ENCODE measurements at regions not wholly inside any gene's neighbourhood (a gene's known extent, or its start where the extent isn't known, plus 50 kb on each side); places are given as distances from the start of the nearest gene placed in this dataset.

DNA sequence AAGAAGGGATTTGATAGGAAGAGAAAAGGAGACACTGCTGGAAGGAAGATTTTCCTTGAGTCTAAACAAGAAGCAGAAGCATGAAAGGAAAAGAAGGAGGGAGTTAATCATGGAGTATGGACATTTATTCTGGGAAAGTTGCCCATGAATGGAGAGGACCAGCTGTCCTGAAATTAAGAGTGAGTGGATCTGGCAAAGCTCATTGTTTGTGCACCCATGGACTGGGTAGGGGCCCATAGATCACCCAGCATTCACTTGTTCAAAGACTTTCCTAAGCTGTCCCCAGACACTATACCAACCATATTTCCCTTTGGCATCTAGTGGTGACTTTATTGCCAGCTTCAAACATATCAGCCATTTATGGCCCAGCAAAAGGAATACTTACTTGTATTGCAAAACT is 422.7 kb downstream of the FBXO15 start:
- no peak for DNase-seq

DNA sequence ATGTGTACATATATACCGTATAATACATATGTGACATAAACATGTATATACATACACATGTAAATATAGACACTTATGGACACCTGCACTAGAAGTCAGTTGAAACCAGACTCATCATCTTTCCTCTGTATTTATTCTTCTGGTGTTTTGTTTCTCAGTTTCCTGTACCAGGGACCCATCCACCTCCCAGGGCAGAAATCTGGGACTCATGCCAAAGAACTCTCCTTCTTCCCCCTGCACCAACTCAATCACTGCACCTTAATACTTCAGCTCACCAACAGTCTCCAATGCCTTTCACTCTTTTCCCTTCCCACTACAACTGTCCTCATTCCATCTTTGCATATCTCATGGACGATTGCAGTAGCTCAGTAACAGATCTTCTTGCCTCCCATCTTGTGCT is 428.0 kb downstream of the FBXO15 start:
- no peak for DNase-seq

DNA sequence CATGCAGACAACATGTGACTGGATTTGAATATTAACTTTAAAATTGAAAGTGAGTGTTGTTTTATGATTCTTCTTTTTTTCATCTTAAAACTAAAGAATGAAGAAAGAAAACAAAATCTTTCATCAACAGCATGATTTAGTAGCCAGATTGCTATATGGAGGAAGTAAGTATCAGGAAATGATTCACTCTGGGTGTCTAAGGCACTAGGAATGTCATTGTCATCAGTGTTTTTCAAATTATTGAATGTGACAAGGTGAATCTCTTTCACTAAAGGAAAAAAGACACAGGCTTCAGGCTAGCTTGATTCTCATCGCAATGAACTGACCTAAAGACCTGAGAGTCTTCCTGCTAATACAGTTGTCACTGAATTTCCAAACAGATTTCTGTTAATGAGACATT is 430.1 kb downstream of the FBXO15 start:
- peak; percentile 48 for DNase-seq

DNA sequence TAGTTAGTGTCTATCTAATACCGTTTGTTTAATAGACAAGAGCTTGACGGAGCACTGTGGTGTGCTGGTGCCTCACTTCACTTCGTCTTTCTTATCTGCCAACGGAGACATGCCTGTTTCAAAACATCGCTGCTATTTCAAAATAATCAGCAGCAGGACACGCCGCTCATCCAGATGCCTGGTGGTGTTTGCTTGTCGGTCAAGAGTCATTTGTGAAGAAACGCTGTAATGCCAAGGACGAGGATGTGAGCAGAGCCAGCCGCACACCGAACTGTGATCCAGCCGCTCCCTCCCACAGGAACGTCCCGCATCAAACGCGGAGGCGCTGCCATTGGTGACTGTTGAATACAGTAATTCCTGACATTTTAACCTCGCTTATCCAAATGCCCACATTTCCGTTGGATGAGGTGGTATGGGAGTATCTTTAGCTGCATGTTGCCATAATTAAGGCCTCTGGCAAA is 432.4 kb downstream of the FBXO15 start:
- DNase-seq: no peak

DNA sequence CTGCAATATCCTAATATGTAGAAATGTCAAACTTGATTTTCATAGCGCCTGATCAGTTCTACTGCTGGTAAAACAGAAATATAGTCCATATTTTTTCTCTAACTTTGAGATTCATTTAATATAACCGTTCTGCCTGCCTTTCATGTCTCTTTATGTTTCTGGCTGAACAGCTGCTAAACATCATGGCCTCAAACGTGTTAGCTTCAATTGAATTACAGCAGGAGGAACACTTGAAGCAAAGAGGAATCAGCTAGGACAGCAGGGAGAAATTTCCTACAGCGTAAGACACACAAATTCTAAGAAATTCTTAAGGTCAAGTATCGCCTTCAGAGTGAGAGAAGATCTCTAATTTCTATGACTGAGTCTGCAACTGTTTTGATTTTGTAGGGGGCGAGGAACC is 433.2 kb downstream of the FBXO15 start:
- no peak for DNase-seq

DNA sequence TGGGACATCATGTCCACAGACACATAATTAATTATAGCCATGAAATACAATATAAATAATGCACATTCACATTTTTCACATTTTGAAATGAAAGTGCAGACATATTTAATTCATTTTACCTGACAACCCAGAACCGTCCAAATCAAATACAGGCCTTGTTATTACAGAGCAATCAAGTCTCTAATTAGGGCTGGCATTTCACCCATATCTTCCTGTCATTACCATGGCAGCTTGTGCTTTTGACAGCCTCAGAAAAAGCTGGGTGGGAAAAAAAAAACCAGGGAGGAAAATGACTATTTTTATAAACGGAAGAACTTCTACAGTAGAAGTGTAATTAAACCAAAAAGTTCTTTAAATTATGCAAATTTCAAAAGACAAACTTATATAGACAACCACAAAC is 436.4 kb downstream of the FBXO15 start:
- no peak for DNase-seq

DNA sequence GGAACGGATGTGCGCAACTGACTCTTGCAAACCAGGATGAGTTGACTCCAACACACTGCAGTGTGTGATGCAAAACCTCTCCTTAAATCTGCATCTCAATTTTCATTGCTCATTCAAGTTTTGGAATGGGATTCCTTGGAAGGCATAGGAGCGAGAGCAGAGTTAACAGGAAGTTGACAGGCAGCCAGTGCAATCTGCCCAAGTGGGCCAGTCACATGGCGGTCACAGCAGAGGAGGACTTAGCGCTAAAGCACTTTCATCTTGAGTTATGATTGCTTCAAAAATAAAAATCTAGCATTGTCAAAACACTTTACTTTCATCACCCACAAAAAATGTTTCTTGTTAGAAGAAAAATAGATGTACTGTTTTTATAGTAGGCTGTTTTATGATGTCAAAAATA is 439.0 kb downstream of the FBXO15 start:
- no peak for DNase-seq

DNA sequence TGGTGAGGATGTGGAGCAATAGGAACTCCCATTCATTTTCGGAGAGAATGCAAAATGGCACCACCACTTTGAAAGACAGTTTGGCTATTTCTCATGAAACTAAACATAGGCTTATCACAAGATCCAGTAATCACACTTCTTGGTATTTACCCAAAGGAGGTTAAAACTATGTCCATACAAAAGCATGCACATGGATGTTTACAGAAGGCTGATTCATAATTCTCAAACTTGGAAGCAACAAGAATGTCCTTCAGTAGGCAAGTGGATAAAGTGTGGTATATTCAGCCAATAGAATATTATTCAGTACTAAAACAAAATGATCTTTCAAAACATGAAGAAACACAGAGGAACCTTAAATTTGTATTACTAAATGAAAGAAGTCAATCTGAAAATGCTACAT is 440.6 kb downstream of the FBXO15 start:
- no peak for DNase-seq

DNA sequence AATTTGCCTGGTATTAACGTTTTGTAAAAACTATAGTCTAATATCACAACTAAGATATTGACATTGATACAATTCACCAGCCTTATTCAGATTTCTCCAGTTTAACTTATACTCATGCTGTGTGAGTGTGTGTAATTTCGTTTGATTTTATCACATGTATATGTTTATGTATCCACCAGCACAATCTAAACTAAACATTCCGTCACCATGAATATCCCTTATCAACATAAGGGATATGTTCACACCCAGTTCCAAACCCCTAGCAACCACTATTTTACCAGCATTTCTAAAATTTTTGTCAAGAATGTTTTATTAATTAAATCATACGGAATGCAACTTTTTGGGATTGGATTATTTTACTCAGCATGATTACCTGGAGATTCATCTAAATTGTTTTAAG is 450.3 kb downstream of the FBXO15 start:
- no peak for DNase-seq

DNA sequence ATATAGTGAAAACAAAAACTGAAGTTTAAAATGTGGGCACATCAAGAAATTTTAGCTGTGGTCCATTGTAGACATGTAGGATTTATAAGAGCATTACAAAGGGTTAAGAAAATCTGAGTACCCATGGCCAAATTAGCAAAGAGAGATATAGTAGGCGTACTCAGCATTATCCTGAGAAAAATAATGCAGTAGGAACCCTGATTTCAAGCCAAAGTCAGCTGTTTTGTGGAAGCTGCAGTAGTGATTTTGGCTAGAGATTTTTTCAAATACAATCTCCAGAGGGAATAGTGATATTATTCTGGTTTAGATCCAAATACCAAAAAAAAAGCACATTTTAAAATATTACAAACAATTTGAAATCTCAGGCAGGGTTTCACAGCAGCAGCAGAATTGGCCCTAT is 450.9 kb downstream of the FBXO15 start:
- no peak for DNase-seq

DNA sequence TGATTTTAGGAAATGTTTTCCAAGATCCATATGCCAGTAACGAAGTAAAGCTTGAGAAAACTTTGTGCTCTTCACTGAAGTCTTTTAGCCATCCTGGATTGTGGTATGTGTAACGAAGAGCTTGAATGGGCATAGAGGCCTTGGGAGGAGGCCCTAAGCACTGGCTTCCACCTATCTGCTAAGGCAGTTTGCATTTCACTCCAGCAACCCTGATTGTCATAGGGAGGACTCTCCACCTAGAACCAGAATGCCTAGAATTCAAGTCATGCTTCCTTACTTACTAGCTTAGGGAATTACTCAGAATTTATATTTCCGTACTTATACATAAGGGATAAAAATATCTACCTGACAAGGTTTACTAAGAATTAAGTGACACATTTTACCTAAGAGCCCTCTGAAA is 451.5 kb downstream of the FBXO15 start:
- no peak for DNase-seq

DNA sequence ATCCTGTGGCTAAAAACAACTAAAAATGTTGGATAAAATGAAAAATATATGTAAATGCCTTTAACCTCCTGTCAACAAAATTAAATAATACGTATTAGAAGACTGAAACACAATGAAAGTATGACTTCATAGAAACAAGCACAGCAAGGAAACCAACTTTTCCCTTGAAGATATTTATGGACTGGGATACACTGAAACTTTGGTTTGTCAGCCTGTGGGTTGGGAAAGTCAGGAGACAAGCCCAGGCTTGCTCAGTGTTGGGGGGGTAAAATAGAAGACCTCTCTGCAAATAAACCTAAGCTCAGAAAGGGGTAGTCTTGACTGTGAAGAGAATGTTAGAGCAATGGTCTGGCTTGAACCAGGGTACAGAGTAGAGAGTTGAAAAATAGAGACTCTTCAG is 454.5 kb downstream of the FBXO15 start:
- no peak for DNase-seq

DNA sequence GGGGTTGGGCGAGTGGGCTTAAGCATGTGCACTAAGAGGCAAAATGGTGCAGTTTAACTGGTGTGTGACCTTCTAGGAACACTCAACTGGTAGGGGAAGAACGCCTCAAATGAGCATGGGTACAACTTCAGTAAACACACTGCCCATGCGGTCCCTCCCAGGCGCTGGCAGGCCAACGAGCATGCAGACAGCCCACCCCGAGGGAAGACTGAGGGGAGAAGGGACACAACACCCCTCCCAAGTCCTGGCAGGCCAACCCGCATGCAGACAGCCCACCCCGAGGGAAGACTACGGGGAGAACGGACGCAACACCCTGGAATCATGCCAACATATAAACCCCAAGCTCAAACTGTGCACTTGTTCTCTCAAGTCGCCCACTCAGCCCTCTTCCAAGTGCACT is 456.0 kb downstream of the FBXO15 start:
- DNase-seq: no peak

DNA sequence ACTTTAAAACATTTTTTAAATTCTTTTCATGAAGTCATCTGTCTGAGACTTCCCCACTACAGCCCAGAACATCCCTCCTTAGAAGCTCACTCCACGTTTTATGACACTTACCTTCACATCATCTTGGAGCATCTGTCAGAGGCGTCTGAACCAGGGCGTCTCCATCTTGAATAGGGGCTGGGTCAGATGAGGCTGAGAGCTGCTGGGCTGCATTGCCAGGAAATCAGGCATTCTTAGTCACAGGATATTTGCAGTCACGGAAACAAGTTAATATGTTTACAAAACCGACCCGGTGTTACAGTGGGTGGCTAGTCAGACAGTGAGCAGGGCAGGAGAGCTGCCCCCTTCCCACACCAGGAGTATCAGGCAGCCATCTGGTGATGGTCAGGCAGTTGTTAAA is 456.5 kb downstream of the FBXO15 start:
- DNase-seq: peak; percentile 15

DNA sequence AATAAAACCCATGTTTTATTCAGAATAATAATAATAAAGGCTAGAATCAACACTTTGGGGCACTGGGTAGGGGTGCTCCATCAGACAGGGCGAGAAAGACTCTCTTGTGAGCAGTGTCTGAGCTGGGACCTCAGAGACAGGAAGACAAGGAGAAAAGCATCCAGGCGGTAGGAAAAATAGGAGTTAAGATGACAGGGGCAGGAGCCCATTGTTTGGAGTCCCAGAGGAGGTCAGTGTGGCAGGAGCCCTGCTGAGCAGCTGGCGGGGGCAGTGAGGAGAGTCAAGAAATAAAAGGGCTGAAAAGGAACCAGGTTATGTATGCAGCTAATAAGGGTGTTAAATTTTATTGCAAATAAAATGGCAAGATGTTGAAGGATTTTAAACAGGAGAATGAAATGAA is 457.4 kb downstream of the FBXO15 start:
- peak; percentile 49 for DNase-seq

DNA sequence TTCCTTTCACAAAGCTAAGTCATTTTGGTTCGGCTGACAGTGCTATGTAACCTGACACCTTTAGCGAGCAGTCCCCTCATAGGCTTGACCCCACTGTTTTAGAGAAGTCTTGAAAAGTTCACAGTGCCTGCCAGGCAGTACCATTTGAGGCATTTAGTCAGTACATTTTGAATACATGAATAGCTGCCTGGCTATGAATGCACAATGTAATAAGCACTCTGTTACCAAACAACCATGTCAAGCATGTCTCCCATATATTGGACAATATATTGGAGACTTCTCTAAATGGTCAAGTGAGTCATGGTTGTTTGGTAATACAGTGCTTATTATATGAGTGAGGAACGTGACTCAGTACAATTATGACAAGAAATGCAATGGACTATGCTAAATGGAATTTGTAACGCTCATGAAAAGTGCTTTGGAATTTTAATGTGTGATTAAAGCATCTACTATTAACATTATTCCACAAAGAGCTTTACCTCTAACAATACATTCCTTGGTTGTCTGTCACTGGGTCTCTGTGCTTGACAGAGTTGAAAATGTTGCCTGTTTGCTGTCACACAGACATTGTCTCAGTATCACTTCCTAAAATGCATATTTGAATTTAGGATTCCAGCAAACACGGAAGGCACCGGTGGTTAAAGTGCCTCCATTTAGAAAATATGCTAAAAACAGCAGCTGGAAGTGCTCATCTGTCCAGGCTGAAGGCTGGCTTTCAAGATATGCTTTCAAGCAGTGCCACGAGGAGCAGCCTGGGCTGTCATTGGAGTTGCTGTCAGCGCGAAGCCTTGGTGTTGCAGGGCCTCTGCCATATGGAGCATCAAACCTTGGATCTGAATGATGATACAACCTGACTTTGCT is 458.6 kb downstream of the FBXO15 start:
- DNase-seq: peak; percentile 28

DNA sequence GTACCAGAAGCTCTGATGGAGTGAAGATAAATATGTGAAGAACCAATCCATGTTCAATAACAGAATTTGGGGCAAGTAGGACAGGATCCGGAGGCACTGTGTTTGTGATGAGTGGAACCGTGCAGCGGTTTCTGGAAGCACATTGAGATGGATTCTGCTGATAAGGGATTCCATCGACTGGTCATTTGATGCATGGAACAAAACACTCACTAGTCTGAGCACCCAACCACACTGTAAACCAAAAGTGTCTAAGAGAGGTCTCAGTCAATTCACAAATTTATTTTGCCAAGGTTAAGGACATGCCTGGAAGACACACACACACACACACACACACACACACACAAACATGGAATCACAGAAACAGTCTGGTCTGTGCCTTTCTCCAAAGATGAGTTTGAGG is 459.5 kb downstream of the FBXO15 start:
- no peak for DNase-seq

DNA sequence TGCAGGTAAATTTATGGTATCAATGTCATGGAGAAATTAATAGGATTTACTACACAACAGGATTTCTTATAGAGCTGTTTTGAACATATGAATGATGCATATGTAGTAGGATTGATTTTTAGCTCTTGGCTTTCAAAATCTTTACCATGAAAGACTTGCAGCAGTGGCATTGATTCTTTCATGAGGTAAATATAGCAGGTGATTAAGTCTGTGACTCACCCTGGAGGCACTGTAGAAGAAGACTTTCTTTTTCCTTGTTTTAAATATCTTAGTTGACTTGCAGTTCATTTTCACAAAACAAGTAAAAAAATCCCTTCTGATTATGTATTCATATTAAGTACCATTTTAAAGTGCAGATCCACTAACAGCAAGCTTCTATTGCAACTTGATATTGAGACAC is 463.0 kb downstream of the FBXO15 start:
- DNase-seq: no peak

DNA sequence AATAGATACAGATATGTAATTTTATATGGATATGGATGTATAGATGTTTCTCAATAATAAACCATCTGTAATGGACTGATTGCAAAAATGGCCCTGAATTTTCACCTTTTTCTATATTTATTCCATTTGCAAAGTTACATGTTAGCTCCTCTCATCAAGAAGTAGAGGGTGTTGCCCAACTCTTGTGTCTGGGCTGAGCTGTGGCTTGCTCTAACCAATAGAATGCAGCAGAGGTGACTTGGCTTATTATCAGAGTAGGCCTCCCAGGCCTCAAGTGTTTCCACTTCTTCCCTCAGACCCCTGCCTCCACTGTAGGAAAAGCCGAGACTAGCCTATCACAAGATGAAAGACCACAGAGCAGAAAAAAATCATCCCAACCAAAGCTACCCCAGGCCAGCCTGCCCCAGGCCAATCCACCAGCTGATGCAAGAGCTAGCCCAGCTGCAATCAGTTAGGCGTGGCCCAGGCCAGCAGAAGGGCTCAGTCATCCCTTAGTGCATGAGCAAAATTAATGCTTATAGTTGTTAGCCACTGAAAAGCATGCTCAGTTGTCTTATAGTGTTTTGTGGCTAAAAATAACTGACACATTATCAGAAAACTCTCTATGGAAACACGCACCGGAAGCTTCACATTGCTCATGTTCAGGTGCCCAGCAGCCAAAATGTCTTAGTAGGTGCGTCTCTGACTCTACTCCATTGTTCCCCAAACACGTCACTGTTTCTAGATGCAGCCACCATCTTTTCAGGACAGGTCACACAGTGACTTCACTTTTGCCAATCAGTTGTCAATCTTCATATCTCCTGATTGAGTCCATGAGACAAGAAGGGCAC is 464.0 kb downstream of the FBXO15 start:
- DNase-seq: no peak

DNA sequence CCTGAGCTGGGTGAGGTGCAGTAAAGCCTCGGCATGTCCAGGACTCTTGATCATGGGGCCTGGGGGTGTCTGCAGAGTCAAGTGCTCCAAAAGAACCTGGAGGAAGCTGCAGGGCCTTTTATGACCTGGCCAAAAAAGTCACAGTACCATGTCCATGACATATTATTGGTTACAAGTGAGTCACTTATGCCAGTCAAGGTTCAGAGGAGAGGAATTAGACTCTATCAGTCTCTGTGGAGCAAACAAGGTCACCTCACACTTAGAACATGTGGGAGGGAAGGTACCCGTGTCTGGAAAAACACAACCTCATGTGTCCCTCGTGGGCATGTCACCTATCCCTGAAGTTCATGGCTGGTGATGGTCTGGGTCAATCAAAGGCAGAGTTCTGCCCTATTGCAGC is 465.7 kb downstream of the FBXO15 start:
- no peak for DNase-seq

DNA sequence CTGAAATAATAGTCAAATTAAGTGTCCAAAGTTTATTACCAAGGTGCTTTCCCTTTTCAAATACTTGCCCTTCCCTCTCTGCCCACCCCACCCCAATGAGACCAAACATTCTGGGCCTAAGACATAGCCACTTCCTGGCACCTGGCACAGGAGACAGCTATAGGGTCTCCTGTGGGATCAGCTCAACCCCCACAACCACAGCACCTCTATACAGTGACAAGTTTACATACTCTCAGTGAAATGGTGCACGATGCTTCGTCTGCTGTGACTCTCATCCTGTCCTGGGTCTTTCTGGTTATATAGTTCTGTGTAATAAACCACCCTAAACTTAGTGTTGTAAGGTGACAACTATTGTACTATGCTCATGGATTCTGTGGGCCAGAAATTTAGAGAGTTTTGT is 466.2 kb downstream of the FBXO15 start:
- DNase-seq: no peak

DNA sequence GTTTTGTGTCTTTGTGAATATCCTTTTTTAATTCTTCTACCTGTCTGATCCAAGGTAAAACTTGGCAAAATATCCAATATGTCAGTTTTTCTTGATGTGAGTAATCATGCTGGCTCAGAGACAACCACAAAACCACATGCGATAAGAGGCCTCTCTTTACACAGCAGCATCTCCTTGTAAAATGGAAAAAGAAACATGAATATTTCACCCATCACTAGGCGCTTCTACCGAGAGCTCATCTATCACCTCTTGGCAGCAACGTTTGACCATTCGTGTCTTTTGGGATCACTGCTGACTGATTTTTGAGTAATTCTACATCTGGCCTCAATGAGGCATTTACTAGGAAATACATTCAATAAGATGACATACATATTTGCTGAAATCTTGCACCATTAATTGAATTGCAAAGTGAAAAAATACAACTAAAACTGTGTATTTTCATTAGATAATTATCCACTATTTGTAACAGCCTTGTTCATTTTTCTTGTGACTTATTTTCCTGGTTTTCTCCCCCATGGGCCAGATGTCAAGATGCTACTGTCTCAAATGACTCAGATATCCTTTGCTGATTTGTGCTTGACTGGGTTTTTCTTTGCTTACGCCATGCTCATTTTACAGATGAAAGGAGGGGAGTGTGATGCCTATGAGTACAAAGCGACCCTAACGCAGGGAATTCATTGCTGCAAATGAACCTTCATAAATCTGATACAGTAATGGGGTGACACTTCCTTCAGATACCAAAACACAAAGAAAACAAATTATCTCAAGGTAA is 467.5 kb downstream of the FBXO15 start:
- DNase-seq: peak; percentile 57

DNA sequence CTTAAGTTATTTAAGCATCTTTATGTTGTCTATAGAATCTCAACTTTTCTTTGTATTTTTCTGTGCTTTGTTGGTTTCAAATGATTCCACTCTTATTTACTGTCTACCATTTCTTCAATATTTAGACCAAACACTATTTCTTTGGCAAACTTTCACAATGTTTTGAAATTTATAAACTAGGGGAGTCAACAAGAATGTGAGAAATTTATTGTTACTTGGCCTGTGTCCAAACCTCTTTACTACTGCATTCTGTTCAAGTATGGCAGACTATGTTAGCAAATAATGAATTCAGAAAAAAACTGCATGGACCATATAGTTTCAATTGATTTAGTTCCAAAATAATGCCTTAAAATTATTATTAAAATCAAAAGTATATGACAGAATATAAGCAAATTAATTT is 470.2 kb downstream of the FBXO15 start:
- DNase-seq: no peak
